IMR-90 (cell line): ENCODE measurements at regions not wholly inside any gene's neighbourhood (a gene's known extent, or its start where the extent isn't known, plus 50 kb on each side); places are given as distances from the start of the nearest gene placed in this dataset.

Experiments used
- ATAC-seq: fragments of 200-7000 bp; cut with Tn5 transposase; 2 replicates; pipeline ENCODE4 v1.9.1; 2020; ENCODE audit warnings: low read depth, mild to moderate bottlenecking, moderate library complexity
- BruUV-seq: library from RNA; stranded (reverse); fragments of 400-500 nt; replicated peaks from 2 replicates; lab custom pipeline; 2021; lab: Mats Ljungman, UMichigan
- CTCF ChIA-PET: fragments of 300-600 bp; formaldehyde crosslinking; extraction: SDS; loops from one replicate; lab custom pipeline; 2021; ENCODE audit warnings: antibody characterized with exemption; lab: Yijun Ruan, JAX
- POLR2A ChIA-PET: fragments of 300-600 bp; sonication (Branson Sonifier 250); formaldehyde crosslinking; loops from one replicate; lab custom pipeline; 2022; ENCODE audit warnings: antibody characterized with exemption; ENCODE audit not compliant: unreplicated experiment; lab: Charles Lee
- DNase-seq: peaks from one replicate; pipeline ENCODE4 v3.0.0; 2013
- H2AFZ ChIP-seq: replicated peaks from 2 replicates; pipeline ENCODE3; 2013; ENCODE audit warnings: low read length, mild to moderate bottlenecking; ENCODE audit not compliant: poor library complexity
- H2AK5ac ChIP-seq: 2 replicates; pipeline ENCODE4 v1.6.1; 2013; ENCODE audit warnings: low read depth, low read length, inconsistent platforms
- H2AK9ac ChIP-seq: replicated peaks from 2 replicates; pipeline ENCODE3; 2013; ENCODE audit warnings: mild to moderate bottlenecking, low read depth, low read length, moderate library complexity; ENCODE audit not compliant: poor library complexity
- H2BK120ac ChIP-seq: 2 replicates; pipeline ENCODE4 v1.6.1; 2013; ENCODE audit warnings: low read depth, low read length, inconsistent platforms
- H2BK15ac ChIP-seq: 3 replicates; pipeline ENCODE4 v1.6.1; 2013; ENCODE audit warnings: low read depth, low read length, inconsistent platforms
- H2BK20ac ChIP-seq: 2 replicates; pipeline ENCODE4 v1.6.1; 2013; ENCODE audit warnings: low read depth, mild to moderate bottlenecking, inconsistent platforms, low read length, moderate library complexity
- H2BK5ac ChIP-seq: 2 replicates; pipeline ENCODE4 v1.6.1; 2013; ENCODE audit warnings: mild to moderate bottlenecking, low read depth, low read length, inconsistent platforms; ENCODE audit not compliant: poor library complexity, severe bottlenecking
- H3K14ac ChIP-seq: replicated peaks from 2 replicates; pipeline ENCODE4 v1.6.1; 2013; ENCODE audit warnings: low read depth, low read length, inconsistent platforms
- H3K18ac ChIP-seq: 2 replicates; pipeline ENCODE4 v1.6.1; 2013; ENCODE audit warnings: low read depth, low read length, control low read depth
- H3K23ac ChIP-seq: 2 replicates; pipeline ENCODE4 v1.6.1; 2013; ENCODE audit warnings: low read depth, low read length, inconsistent platforms
- H3K27ac ChIP-seq: 2 replicates; pipeline ENCODE4 v1.5.1; 2013; ENCODE audit warnings: mild to moderate bottlenecking, control low read depth, low read length; ENCODE audit not compliant: insufficient read depth
- H3K27me3 ChIP-seq: 2 replicates; pipeline ENCODE4 v1.6.1; 2013; ENCODE audit warnings: low read length; ENCODE audit not compliant: control insufficient read depth, insufficient read depth
- H3K36me3 ChIP-seq: 2 replicates; pipeline ENCODE4 v1.6.1; 2013; ENCODE audit warnings: low read length, mixed read lengths; ENCODE audit not compliant: control insufficient read depth, insufficient read depth
- H3K4ac ChIP-seq: 2 replicates; pipeline ENCODE4 v1.6.1; 2013; ENCODE audit warnings: low read depth, low read length, inconsistent platforms
- H3K4me1 ChIP-seq: 2 replicates; pipeline ENCODE4 v1.6.1; 2013; ENCODE audit warnings: low read length, mixed read lengths; ENCODE audit not compliant: control insufficient read depth, insufficient read depth
- H3K4me2 ChIP-seq: 2 replicates; pipeline ENCODE4 v1.6.1; 2013; ENCODE audit warnings: low read depth, mild to moderate bottlenecking, control low read depth, low read length, moderate library complexity
- H3K4me3 ChIP-seq: 2 replicates; pipeline ENCODE4 v1.5.1; 2013; ENCODE audit warnings: low read depth, mild to moderate bottlenecking, control low read depth, low read length, moderate library complexity; ENCODE audit not compliant: insufficient read depth
- H3K56ac ChIP-seq: 2 replicates; pipeline ENCODE4 v1.6.1; 2013; ENCODE audit warnings: low read length, inconsistent platforms; ENCODE audit not compliant: insufficient read depth; ENCODE audit errors: extremely low read depth
- H3K79me1 ChIP-seq, 2 experiments: 2 replicates each; pipeline ENCODE4 v1.6.1; 2013; ENCODE audit warnings: low read length in 2 of 2, inconsistent platforms in 1 of 2, low read depth in 1 of 2
- H3K9ac ChIP-seq: 2 replicates; pipeline ENCODE4 v1.6.1; 2013; ENCODE audit warnings: low read depth, low read length, control low read depth
- H3K9me1 ChIP-seq: 2 replicates; pipeline ENCODE4 v1.6.1; 2013; ENCODE audit warnings: low read length, inconsistent platforms; ENCODE audit not compliant: insufficient read depth
- H3K9me3 ChIP-seq: 2 replicates; pipeline ENCODE4 v1.6.1; 2013; ENCODE audit warnings: low read length; ENCODE audit not compliant: control insufficient read depth, insufficient read depth
- H4K20me1 ChIP-seq: 2 replicates; pipeline ENCODE4 v1.6.1; 2013; ENCODE audit warnings: low read length, inconsistent platforms; ENCODE audit not compliant: insufficient read depth
- H4K5ac ChIP-seq: 2 replicates; pipeline ENCODE4 v1.6.1; 2013; ENCODE audit warnings: mild to moderate bottlenecking, low read depth, low read length, control low read depth
- H4K8ac ChIP-seq, 2 experiments: 2 replicates each; pipeline ENCODE4 v1.6.1; 2013; ENCODE audit warnings: low read depth in 2 of 2, low read length in 2 of 2, control low read depth in 1 of 2, inconsistent platforms in 1 of 2
- H4K91ac ChIP-seq: 2 replicates; pipeline ENCODE4 v1.6.1; 2013; ENCODE audit warnings: low read depth, low read length, inconsistent platforms; ENCODE audit not compliant: insufficient read depth
- BHLHE40 ChIP-seq: fragments of 150-350 bp; IDR thresholded peaks from 2 replicates; pipeline ENCODE4 v1.6.1; 2016; ENCODE audit warnings: mild to moderate bottlenecking, low read depth, low read length
- CEBPB ChIP-seq: IDR thresholded peaks from 2 replicates; pipeline ENCODE4 v1.6.1; 2012; ENCODE audit warnings: low read depth, low read length, improper control_type of control experiment
- CHD1 ChIP-seq: IDR thresholded peaks from 2 replicates; pipeline ENCODE4 v1.6.1; 2012; ENCODE audit warnings: low read depth, low read length, improper control_type of control experiment
- CTCF ChIP-seq: conservative IDR thresholded peaks from 2 replicates; pipeline ENCODE4 v1.5.1; 2012; ENCODE audit warnings: mild to moderate bottlenecking, low read depth, low read length, improper control_type of control experiment
- FOS ChIP-seq: fragments of 150-350 bp; IDR thresholded peaks from 2 replicates; pipeline ENCODE4 v1.6.1; 2016; ENCODE audit warnings: low read depth, low read length
- MAFK ChIP-seq: IDR thresholded peaks from 2 replicates; pipeline ENCODE4 v1.6.1; 2012; ENCODE audit warnings: low read depth, low read length, improper control_type of control experiment
- MAZ ChIP-seq: IDR thresholded peaks from 2 replicates; pipeline ENCODE4 v1.6.1; 2012; ENCODE audit warnings: low read depth, mild to moderate bottlenecking, low read length, improper control_type of control experiment, moderate library complexity, borderline replicate concordance
- MXI1 ChIP-seq: IDR thresholded peaks from 2 replicates; pipeline ENCODE4 v1.6.1; 2012; ENCODE audit warnings: low read depth, mild to moderate bottlenecking, low read length, moderate library complexity, borderline replicate concordance
- NFE2L2 ChIP-seq: fragments of 150-350 bp; IDR thresholded peaks from 2 replicates; pipeline ENCODE4 v1.6.1; 2016; ENCODE audit warnings: low read depth, mild to moderate bottlenecking, low read length
- POLR2A ChIP-seq: IDR thresholded peaks from 2 replicates; pipeline ENCODE4 v1.6.1; 2012; ENCODE audit warnings: mild to moderate bottlenecking, low read depth, low read length
- RAD21 ChIP-seq: IDR thresholded peaks from 2 replicates; pipeline ENCODE4 v1.6.1; 2012; ENCODE audit warnings: low read length, improper control_type of control experiment
- RCOR1 ChIP-seq: IDR thresholded peaks from 2 replicates; pipeline ENCODE4 v1.6.1; 2012; ENCODE audit warnings: mild to moderate bottlenecking, low read length, improper control_type of control experiment; ENCODE audit not compliant: insufficient replicate concordance
- RFX5 ChIP-seq: IDR thresholded peaks from 2 replicates; pipeline ENCODE4 v1.8.0; 2012; ENCODE audit warnings: low read depth, mild to moderate bottlenecking, low read length, moderate library complexity
- SMC3 ChIP-seq: fragments of 150-350 bp; IDR thresholded peaks from 2 replicates; pipeline ENCODE4 v1.6.1; 2016; ENCODE audit warnings: low read depth, mild to moderate bottlenecking, antibody characterized with exemption, low read length, moderate library complexity
- WGBS, 2 experiments: methylation state at CpG; one replicate each; pipeline versions ENCODE4 v1.1.5 to v1.1.7; 2013; ENCODE audit warnings: missing lambda C conversion rate in 2 of 2; ENCODE audit not compliant: insufficient read length in 1 of 2; ENCODE audit errors: extremely low coverage in 2 of 2; 5-methylcytosine and 5-hydroxymethylcytosine counted together
- dilution Hi-C: fragments of 300-500 bp; cut with HindIII; formaldehyde crosslinking; loops from one replicate; pipeline ENCODE4 v1.14.3; 2018; ENCODE audit warnings: low sequenced_read_pairs; ENCODE audit not compliant: unreplicated experiment
- in situ Hi-C: fragments of 300-500 bp; cut with MboI; formaldehyde crosslinking; loops from 3 replicates; pipeline ENCODE4 v1.14.3; 2019; ENCODE audit warnings: low sequenced_read_pairs, inconsistent platforms, mixed read lengths
- intact Hi-C: fragments of 100-400 bp; cut with micrococcal nuclease; formaldehyde crosslinking; loops from 2 replicates; pipeline ENCODE4 v1.10.0; 2022
- TF ChIP-seq, protein P1 (sequence below): fragments of 150-350 bp; IDR thresholded peaks from 2 replicates; pipeline ENCODE4 v1.6.1; 2016; ENCODE audit warnings: low read depth, mild to moderate bottlenecking, low read length, moderate library complexity, borderline replicate concordance
- TF ChIP-seq, protein P2 (sequence below): fragments of 150-350 bp; IDR thresholded peaks from 2 replicates; pipeline ENCODE4 v1.6.1; 2017; ENCODE audit warnings: mild to moderate bottlenecking, antibody characterized with exemption, low read length, low read depth

DNA sequence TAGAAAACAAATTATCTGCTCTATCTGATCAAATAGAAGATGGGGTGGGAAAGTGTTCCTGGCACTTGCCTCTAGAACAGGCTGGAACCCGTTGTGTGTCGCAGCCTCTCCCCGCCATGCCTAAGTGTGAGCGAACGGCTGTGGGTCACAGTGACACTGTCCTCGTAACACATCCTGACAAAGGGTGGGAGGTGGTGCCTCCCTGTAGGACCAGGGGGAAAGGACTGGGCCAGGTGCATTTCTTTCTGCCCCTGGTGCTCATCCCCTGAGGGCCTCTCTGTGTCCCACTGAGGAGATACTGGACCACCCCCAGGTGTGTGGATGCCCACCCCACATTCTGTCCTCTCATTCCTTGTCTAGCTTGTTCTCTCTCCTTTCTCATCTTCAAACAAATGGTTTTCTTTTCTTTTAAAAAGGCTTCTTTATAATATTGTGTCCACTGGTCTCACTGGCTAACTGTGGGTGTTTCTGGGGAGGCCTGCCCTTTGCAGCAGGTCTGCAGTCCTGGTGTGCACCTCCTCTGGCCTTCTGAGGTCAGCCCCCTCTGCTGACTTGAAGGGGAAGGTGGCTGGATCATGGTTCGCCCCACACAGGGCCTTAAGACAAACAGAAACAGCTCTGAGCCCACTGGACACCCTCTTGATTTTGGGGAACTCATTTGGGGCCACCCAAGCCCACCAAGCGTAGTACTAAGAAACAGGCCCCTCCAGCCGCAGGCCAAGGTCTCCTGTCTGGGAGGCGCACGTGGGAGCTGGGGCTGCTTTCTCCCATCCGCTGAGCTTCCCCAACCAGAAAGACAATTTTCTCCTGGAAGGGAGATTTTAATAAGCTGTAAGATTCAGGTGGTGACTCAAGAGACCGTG, 152.5 kb upstream of the SOX1 start:
- in situ Hi-C loops (no loop called here), dilution Hi-C loops (no loop called here), intact Hi-C loops (no loop called here)
- TF ChIP-seq MAZ (no peak), MXI1 (no peak), CHD1 (no peak), RCOR1 (no peak), BHLHE40 (no peak), MAFK (no peak), RFX5 (no peak), NFE2L2 (no peak), RAD21 (no peak), FOS (no peak), CEBPB (no peak), SMC3 (no peak), CTCF (no peak), POLR2A (no peak)
- TF ChIP-seq, protein P1, sequence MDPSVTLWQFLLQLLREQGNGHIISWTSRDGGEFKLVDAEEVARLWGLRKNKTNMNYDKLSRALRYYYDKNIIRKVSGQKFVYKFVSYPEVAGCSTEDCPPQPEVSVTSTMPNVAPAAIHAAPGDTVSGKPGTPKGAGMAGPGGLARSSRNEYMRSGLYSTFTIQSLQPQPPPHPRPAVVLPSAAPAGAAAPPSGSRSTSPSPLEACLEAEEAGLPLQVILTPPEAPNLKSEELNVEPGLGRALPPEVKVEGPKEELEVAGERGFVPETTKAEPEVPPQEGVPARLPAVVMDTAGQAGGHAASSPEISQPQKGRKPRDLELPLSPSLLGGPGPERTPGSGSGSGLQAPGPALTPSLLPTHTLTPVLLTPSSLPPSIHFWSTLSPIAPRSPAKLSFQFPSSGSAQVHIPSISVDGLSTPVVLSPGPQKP: no peak
- TF ChIP-seq, protein P2, sequence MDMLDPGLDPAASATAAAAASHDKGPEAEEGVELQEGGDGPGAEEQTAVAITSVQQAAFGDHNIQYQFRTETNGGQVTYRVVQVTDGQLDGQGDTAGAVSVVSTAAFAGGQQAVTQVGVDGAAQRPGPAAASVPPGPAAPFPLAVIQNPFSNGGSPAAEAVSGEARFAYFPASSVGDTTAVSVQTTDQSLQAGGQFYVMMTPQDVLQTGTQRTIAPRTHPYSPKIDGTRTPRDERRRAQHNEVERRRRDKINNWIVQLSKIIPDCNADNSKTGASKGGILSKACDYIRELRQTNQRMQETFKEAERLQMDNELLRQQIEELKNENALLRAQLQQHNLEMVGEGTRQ: no peak
- H3K4me1 ChIP-seq: no peaks in the 10 kb centered on the region
- H2AK9ac ChIP-seq: no peak overlapping the region
- no peak overlapping the region for H4K8ac ChIP-seq
- H3K4me2 ChIP-seq: no peak overlapping the region
- no peak overlapping the region for H3K27ac ChIP-seq
- H4K5ac ChIP-seq: no peak overlapping the region
- no peak overlapping the region for H2BK120ac ChIP-seq
- no TSS peak for BruUV-seq
- no peak overlapping the region for H3K56ac ChIP-seq
- DNase-seq (no peak), ATAC-seq (no peak)
- H3K23ac ChIP-seq: no peak overlapping the region
- no peak overlapping the region for H4K91ac ChIP-seq
- H3K9ac ChIP-seq: no peak overlapping the region
- H4K20me1 ChIP-seq: no peaks in the 10 kb centered on the region
- no peak overlapping the region for H2AK5ac ChIP-seq
- no peak overlapping the region for H3K18ac ChIP-seq
- no peaks in the 10 kb centered on the region for H3K27me3 ChIP-seq
- no peaks in the 10 kb centered on the region for H3K79me1 ChIP-seq
- no peaks in the 10 kb centered on the region for H3K9me1 ChIP-seq
- H3K4me3 ChIP-seq: no peak overlapping the region
- H3K14ac ChIP-seq: no peak overlapping the region
- CTCF ChIA-PET: no interaction called here
- no peak overlapping the region for H2BK20ac ChIP-seq
- no peak overlapping the region for H3K4ac ChIP-seq
- H2BK5ac ChIP-seq: no peak overlapping the region
- H3K36me3 ChIP-seq: no peaks in the 10 kb centered on the region
- POLR2A ChIA-PET: no interaction called here
- H2BK15ac ChIP-seq: no peak overlapping the region
- no peak overlapping the region for H2AFZ ChIP-seq
- 63% methylated on average over 3 of the region's 13 CpGs; no CpG with 5 or more reads in 1 of the 2 experiments for WGBS, 2 experiments
- H3K9me3 ChIP-seq: peaks cover 66% of the 10 kb centered on the region
